Neural progenitor cell (in vitro differentiated cells): ENCODE measurements at regions not wholly inside any gene's neighbourhood (a gene's known extent, or its start where the extent isn't known, plus 50 kb on each side); places are given as distances from the start of the nearest gene placed in this dataset.

ENCODE experiments used
- EZH2 ChIP-seq: fragments of 200-600 bp; sonication (generic); IDR thresholded peaks from 2 replicates; pipeline ENCODE4 v1.6.1; 2017; ENCODE audit warnings: antibody characterized with exemption, mild to moderate bottlenecking, moderate library complexity
- EZH2phosphoT487 ChIP-seq: fragments of 200-600 bp; sonication (generic); IDR thresholded peaks from 2 replicates; pipeline ENCODE4 v1.6.1; 2017; ENCODE audit warnings: antibody characterized with exemption
- TF ChIP-seq, protein P1 (sequence below): fragments of 200-600 bp; sonication (generic); IDR thresholded peaks from 2 replicates; pipeline ENCODE4 v1.5.1; 2017; ENCODE audit warnings: antibody characterized with exemption, mild to moderate bottlenecking

DNA sequence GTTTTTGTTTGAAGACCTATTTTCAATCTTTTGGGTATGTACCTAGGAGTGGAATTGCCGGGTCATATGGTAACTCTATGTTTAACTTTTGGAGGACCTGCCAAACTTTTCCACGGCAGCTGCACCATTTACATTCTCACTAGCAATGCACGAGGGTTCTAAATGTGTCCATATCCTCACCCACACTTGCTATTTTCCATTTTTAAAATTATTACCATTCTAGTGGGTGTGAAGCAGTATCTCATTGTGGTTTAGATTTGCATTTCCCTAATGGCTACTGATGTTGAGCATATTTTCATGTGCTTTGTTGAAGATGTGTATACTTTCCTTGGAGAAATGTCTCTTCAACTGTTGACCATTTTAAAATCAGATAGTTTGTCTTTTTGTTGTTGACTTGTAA, 60.3 kb upstream of the HAPSTR1 start:
- TF ChIP-seq, protein P1, sequence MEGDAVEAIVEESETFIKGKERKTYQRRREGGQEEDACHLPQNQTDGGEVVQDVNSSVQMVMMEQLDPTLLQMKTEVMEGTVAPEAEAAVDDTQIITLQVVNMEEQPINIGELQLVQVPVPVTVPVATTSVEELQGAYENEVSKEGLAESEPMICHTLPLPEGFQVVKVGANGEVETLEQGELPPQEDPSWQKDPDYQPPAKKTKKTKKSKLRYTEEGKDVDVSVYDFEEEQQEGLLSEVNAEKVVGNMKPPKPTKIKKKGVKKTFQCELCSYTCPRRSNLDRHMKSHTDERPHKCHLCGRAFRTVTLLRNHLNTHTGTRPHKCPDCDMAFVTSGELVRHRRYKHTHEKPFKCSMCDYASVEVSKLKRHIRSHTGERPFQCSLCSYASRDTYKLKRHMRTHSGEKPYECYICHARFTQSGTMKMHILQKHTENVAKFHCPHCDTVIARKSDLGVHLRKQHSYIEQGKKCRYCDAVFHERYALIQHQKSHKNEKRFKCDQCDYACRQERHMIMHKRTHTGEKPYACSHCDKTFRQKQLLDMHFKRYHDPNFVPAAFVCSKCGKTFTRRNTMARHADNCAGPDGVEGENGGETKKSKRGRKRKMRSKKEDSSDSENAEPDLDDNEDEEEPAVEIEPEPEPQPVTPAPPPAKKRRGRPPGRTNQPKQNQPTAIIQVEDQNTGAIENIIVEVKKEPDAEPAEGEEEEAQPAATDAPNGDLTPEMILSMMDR, result no peak
- no peak for TF ChIP-seq EZH2
- TF ChIP-seq EZH2phosphoT487, result no peak
